ENCODE measurements at regions not wholly inside any gene's neighbourhood (a gene's known extent, or its start where the extent isn't known, plus 50 kb on each side); places are given as distances from the start of the nearest gene placed in this dataset.

DNA sequence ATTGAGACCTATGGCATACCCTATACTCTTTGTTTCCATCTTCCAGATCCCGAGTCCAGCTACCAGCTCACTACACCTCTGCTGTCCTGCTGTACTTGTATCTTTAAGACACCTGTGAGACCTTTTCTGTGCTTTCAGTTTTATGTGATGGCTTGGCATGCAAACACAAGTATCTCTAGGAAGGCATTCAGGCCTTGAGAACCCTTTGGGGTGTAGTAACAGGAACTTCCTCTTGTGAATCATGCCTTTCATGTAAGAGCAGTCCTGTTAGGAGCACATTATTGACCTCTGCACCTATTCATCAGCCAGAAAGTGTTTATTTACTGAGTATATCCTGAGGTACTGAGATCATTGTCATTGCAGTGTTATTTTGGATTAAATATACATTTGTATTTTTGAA is 87.0 kb upstream of the HTR2A start:
- peak in 1 of 2 donors; percentile 49 for TF ChIP-seq POLR2AphosphoS5 (IDR thresholded peaks at IDR 0.05; ENCODE audit: insufficient read depth in 1 of 2, low read depth in 1 of 2)
- TF ChIP-seq, protein P1, sequence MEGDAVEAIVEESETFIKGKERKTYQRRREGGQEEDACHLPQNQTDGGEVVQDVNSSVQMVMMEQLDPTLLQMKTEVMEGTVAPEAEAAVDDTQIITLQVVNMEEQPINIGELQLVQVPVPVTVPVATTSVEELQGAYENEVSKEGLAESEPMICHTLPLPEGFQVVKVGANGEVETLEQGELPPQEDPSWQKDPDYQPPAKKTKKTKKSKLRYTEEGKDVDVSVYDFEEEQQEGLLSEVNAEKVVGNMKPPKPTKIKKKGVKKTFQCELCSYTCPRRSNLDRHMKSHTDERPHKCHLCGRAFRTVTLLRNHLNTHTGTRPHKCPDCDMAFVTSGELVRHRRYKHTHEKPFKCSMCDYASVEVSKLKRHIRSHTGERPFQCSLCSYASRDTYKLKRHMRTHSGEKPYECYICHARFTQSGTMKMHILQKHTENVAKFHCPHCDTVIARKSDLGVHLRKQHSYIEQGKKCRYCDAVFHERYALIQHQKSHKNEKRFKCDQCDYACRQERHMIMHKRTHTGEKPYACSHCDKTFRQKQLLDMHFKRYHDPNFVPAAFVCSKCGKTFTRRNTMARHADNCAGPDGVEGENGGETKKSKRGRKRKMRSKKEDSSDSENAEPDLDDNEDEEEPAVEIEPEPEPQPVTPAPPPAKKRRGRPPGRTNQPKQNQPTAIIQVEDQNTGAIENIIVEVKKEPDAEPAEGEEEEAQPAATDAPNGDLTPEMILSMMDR (IDR thresholded peaks at IDR 0.05): no peak
- TF ChIP-seq POLR2A (IDR thresholded peaks at IDR 0.05): no peak

All from vagina (tissue), 2 donors.